Thyroid gland (tissue), 4 donors: ENCODE measurements at regions not wholly inside any gene's neighbourhood (a gene's known extent, or its start where the extent isn't known, plus 50 kb on each side); places are given as distances from the start of the nearest gene placed in this dataset.
A peak's percentile ranks its signal among the peaks of the same experiment; 100 is the strongest.

ENCODE experiments used
- DNase-seq, 2 donors: peaks; one replicate each; pipeline ENCODE4 v3.0.0-alpha.2; 2019
- H3K27ac ChIP-seq, 3 donors: fragments of 200-600 bp; sonication (generic); 1 replicate in 2 of 3; 2 replicates in 1 of 3; pipeline ENCODE4 v1.5.1; 2016 to 2019; ENCODE audit warnings: mild to moderate bottlenecking in 1 of 3, moderate library complexity in 1 of 3
- H3K27me3 ChIP-seq: fragments of 200-600 bp; sonication (generic); one replicate; pipeline ENCODE4 v1.5.1; 2019
- H3K36me3 ChIP-seq, 2 donors: fragments of 200-600 bp; sonication (generic); one replicate each; pipeline ENCODE4 v1.5.1; 2016 to 2019
- H3K4me1 ChIP-seq, 2 donors: fragments of 200-600 bp; sonication (generic); one replicate each; pipeline ENCODE4 v1.5.1; 2017 to 2019
- H3K4me3 ChIP-seq, 3 donors: fragments of 200-600 bp; sonication (generic); replicated peaks in 1 of 3; 1 replicate in 2 of 3; 2 replicates in 1 of 3; pipeline ENCODE4 v1.5.1; 2016; ENCODE audit warnings: mild to moderate bottlenecking in 1 of 3
- H3K9me3 ChIP-seq: fragments of 200-600 bp; sonication (generic); one replicate; pipeline ENCODE4 v1.5.1; 2017
- CTCF ChIP-seq, 6 experiments: fragments of 200-600 bp in 3 of 6; fragments of 450-650 bp in 3 of 6; sonication (generic) in 3 of 6; IDR thresholded peaks; one replicate each; pipeline ENCODE4 v1.5.1; 2016 to 2019; ENCODE audit warnings: antibody characterized with exemption in 6 of 6, mild to moderate bottlenecking in 2 of 6, inconsistent platforms in 1 of 6, moderate library complexity in 1 of 6
- POLR2A ChIP-seq, 2 donors: fragments of 450-650 bp; IDR thresholded peaks; one replicate each; pipeline ENCODE4 v1.6.1; 2017; ENCODE audit warnings: antibody characterized with exemption in 2 of 2, mild to moderate bottlenecking in 2 of 2, moderate library complexity in 1 of 2
- WGBS, 2 donors: methylation state at CpG; one replicate each; pipeline ENCODE4 v1.1.5; 2017; 5-methylcytosine and 5-hydroxymethylcytosine counted together
- intact Hi-C: fragments of 100-400 bp; cut with DNase I; formaldehyde crosslinking; loops from one replicate; pipeline ENCODE4 v1.15.1; 2023

GRCh38 chr9:85427772-85428171 is 314.0 kb downstream of the AGTPBP1 start:
- peaks cover 4 to 16% of the 10 kb centered on the region in 2 donors for H3K4me1 ChIP-seq
- no peaks in the 10 kb centered on the region for H3K9me3 ChIP-seq
- no peak overlapping the region for H3K27ac ChIP-seq
- intact Hi-C loops, result no loop called here
- no peak for DNase-seq
- TF ChIP-seq POLR2A (IDR thresholded peaks at IDR 0.05) (no peak), CTCF (IDR thresholded peaks at IDR 0.05) (no peak)
- H3K36me3 ChIP-seq, result no peaks in the 10 kb centered on the region
- no peaks in the 10 kb centered on the region for H3K27me3 ChIP-seq
- H3K4me3 ChIP-seq, result no peak overlapping the region
- WGBS, 2 donors, result 93 to 95% methylated on average over 8 of the region's 8 CpGs

- Histone ChIP-seq H3K36me3 (no peaks in the 10 kb centered on the region), H3K27me3 (no peaks in the 10 kb centered on the region), H3K4me3 (no peak overlapping the region), H3K4me1 (peaks cover 0 to 4% of the 10 kb centered on the region in 2 donors), H3K9me3 (no peaks in the 10 kb centered on the region), H3K27ac (no peak overlapping the region)
- intact Hi-C loops, result no loop called here
- 16 to 28% methylated on average over 9 to 14 of the region's 15 CpGs for WGBS, 2 donors
- TF ChIP-seq CTCF (IDR thresholded peaks at IDR 0.05) (peak in 5 of 6 experiments; percentile 42 to 70 (median 66)), POLR2A (IDR thresholded peaks at IDR 0.05) (no peak)
- DNase-seq, result peak; percentile 61 to 67
Observed at GRCh38 chr9:85425153-85425611, 316.6 kb downstream of the AGTPBP1 start.

GRCh38 chr9:85423422-85423821 is 318.3 kb downstream of the AGTPBP1 start:
- H3K27ac ChIP-seq, result no peak overlapping the region
- TF ChIP-seq POLR2A (IDR thresholded peaks at IDR 0.05) (no peak), CTCF (IDR thresholded peaks at IDR 0.05) (no peak)
- H3K9me3 ChIP-seq, result no peaks in the 10 kb centered on the region
- peaks cover 2 to 4% of the 10 kb centered on the region in 2 donors for H3K4me1 ChIP-seq
- no peaks in the 10 kb centered on the region for H3K27me3 ChIP-seq
- no peak for DNase-seq
- WGBS, 2 donors, result 92 to 96% methylated on average over 1 of the region's 1 CpG
- no peaks in the 10 kb centered on the region for H3K36me3 ChIP-seq
- intact Hi-C loops, result no loop called here
- no peak overlapping the region for H3K4me3 ChIP-seq

DNA sequence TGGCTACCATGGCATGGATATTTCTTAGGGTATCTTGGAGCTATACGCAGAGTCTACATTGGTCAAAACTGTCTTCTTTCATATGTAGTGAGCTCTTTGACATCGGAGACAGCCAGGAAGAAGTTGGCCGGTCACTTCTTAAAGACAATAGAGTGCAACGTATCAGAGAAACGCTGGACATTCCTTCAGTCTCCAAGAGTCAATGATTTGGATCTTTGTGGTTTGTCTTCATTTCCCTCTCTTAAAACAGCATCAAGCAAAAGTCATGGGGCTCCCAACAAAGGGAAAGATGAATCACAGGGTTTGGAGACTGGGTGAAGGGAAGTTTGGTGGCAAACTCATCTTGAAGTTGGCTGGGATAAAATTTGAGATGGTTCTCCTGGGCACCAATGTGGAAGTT is 320.1 kb downstream of the AGTPBP1 start:
- H3K4me3 ChIP-seq, result no peak overlapping the region
- WGBS, 2 donors, result 73 to 76% methylated on average over 5 of the region's 5 CpGs
- intact Hi-C loops, result no loop called here
- no peaks in the 10 kb centered on the region for H3K9me3 ChIP-seq
- H3K27me3 ChIP-seq, result no peaks in the 10 kb centered on the region
- H3K4me1 ChIP-seq, result peaks cover 8 to 10% of the 10 kb centered on the region in 2 donors
- H3K27ac ChIP-seq, result no peak overlapping the region
- no peaks in the 10 kb centered on the region for H3K36me3 ChIP-seq
- TF ChIP-seq POLR2A (IDR thresholded peaks at IDR 0.05) (no peak), CTCF (IDR thresholded peaks at IDR 0.05) (no peak)
- no peak for DNase-seq

- Histone ChIP-seq H3K4me3 (no peak overlapping the region), H3K4me1 (peaks cover 8 to 10% of the 10 kb centered on the region in 2 donors), H3K27me3 (no peaks in the 10 kb centered on the region), H3K27ac (no peak overlapping the region), H3K36me3 (no peaks in the 10 kb centered on the region), H3K9me3 (no peaks in the 10 kb centered on the region)
- DNase-seq, result no peak
- intact Hi-C loops, result no loop called here
- TF ChIP-seq POLR2A (IDR thresholded peaks at IDR 0.05), result no peak
- no peak for TF ChIP-seq CTCF (IDR thresholded peaks at IDR 0.05)
- 49 to 60% methylated on average over 4 of the region's 4 CpGs for WGBS, 2 donors
Observed at GRCh38 chr9:85420750-85421149, 321.0 kb downstream of the AGTPBP1 start.
